Neural cell (in vitro differentiated cells): ENCODE measurements at regions not wholly inside any gene's neighbourhood (a gene's known extent, or its start where the extent isn't known, plus 50 kb on each side); places are given as distances from the start of the nearest gene placed in this dataset.

Experiments used
- H2AFZ ChIP-seq: fragments of 200-600, 300-800 bp; sonication (generic), shearing (Covaris generic); 2 replicates; pipeline ENCODE4 v1.6.0; 2014; ENCODE audit warnings: low read depth, mild to moderate bottlenecking, antibody characterized with exemption, low read length, moderate library complexity
- H3F3A ChIP-seq: fragments of 200-600 bp; shearing (Covaris generic); 2 replicates; pipeline ENCODE4 v1.6.1; 2016; ENCODE audit warnings: mild to moderate bottlenecking, moderate library complexity, mixed read lengths, antibody characterized with exemption, low read length; ENCODE audit not compliant: insufficient read depth, poor library complexity, severe bottlenecking
- H3K27ac ChIP-seq: fragments of 200-600, 300-800 bp; sonication (generic), shearing (Covaris generic); 2 replicates; pipeline ENCODE4 v1.5.1; 2014; ENCODE audit warnings: mild to moderate bottlenecking, low read length, moderate library complexity
- H3K27me3 ChIP-seq: fragments of 300-800, 200-600 bp; sonication (generic), shearing (Covaris generic); 2 replicates; pipeline ENCODE4 v1.6.0; 2014; ENCODE audit warnings: mild to moderate bottlenecking, low read depth, low read length, moderate library complexity; ENCODE audit not compliant: insufficient read depth
- H3K36me3 ChIP-seq: fragments of 300-800, 200-600 bp; sonication (generic), shearing (Covaris generic); 2 replicates; pipeline ENCODE4 v1.5.1; 2014; ENCODE audit warnings: mild to moderate bottlenecking, antibody characterized with exemption, low read length, moderate library complexity; ENCODE audit not compliant: insufficient read depth
- H3K4me2 ChIP-seq: fragments of 300-800, 200-600 bp; sonication (generic), shearing (Covaris generic); 2 replicates; pipeline ENCODE4 v1.6.0; 2014; ENCODE audit warnings: mild to moderate bottlenecking, low read length
- H3K4me3 ChIP-seq: fragments of 300-800, 200-600 bp; sonication (generic), shearing (Covaris generic); 2 replicates; pipeline ENCODE4 v1.5.1; 2014; ENCODE audit warnings: mild to moderate bottlenecking, low read length, moderate library complexity
- H3K79me2 ChIP-seq: fragments of 200-600 bp; shearing (Covaris generic); replicated peaks from 2 replicates; pipeline ENCODE4 v1.6.0; 2014; ENCODE audit warnings: mild to moderate bottlenecking, low read length, moderate library complexity; ENCODE audit not compliant: insufficient read depth
- H3K9ac ChIP-seq: fragments of 300-800, 200-600 bp; sonication (generic), shearing (Covaris generic); 2 replicates; pipeline ENCODE4 v1.6.1; 2016; ENCODE audit warnings: mild to moderate bottlenecking, low read length, mixed read lengths
- H3K9me2 ChIP-seq: fragments of 200-600 bp; shearing (Covaris generic); 2 replicates; pipeline ENCODE4 v1.6.1; 2016; ENCODE audit warnings: mild to moderate bottlenecking, low read length, mixed read lengths; ENCODE audit not compliant: insufficient read depth
- H3K9me3 ChIP-seq: fragments of 200-600, 300-800 bp; sonication (generic), shearing (Covaris generic); 2 replicates; pipeline ENCODE4 v1.6.1; 2016; ENCODE audit warnings: mild to moderate bottlenecking, mixed run types, low read length, moderate library complexity, mixed read lengths
- H4K20me1 ChIP-seq: fragments of 200-600 bp; shearing (Covaris generic); 2 replicates; pipeline ENCODE4 v1.6.1; 2016; ENCODE audit warnings: mild to moderate bottlenecking, mixed run types; ENCODE audit not compliant: insufficient read depth
- EP300 ChIP-seq: fragments of 450-650 bp; conservative IDR thresholded peaks from 2 replicates; pipeline ENCODE4 v1.6.1; 2014; ENCODE audit warnings: antibody characterized with exemption, mild to moderate bottlenecking, moderate library complexity; ENCODE audit not compliant: poor library complexity, severe bottlenecking
- EZH2 ChIP-seq: fragments of 200-600, 300-800 bp; shearing (Covaris generic), sonication (generic); IDR thresholded peaks from 2 replicates; pipeline ENCODE4 v1.6.1; 2014; ENCODE audit warnings: antibody characterized with exemption, low read length, borderline replicate concordance, mild to moderate bottlenecking; ENCODE audit not compliant: insufficient read depth, poor library complexity, severe bottlenecking
- MXI1 ChIP-seq: fragments of 450-650 bp; conservative IDR thresholded peaks from 2 replicates; pipeline ENCODE4 v1.6.1; 2014; ENCODE audit warnings: antibody characterized with exemption, mild to moderate bottlenecking; ENCODE audit not compliant: poor library complexity, severe bottlenecking
- POLR2AphosphoS5 ChIP-seq: IDR thresholded peaks from 2 replicates; pipeline ENCODE4 v1.6.1; 2012
- RAD21 ChIP-seq: fragments of 450-650 bp; conservative IDR thresholded peaks from 2 replicates; pipeline ENCODE4 v1.6.1; 2014; ENCODE audit warnings: antibody characterized with exemption, mild to moderate bottlenecking, moderate library complexity
- TAF1 ChIP-seq: IDR thresholded peaks from 2 replicates; pipeline ENCODE4 v1.6.1; 2012; ENCODE audit warnings: low read depth
- TF ChIP-seq, protein P1 (sequence below): IDR thresholded peaks from 2 replicates; pipeline ENCODE4 v1.6.1; 2012; ENCODE audit warnings: borderline replicate concordance

DNA sequence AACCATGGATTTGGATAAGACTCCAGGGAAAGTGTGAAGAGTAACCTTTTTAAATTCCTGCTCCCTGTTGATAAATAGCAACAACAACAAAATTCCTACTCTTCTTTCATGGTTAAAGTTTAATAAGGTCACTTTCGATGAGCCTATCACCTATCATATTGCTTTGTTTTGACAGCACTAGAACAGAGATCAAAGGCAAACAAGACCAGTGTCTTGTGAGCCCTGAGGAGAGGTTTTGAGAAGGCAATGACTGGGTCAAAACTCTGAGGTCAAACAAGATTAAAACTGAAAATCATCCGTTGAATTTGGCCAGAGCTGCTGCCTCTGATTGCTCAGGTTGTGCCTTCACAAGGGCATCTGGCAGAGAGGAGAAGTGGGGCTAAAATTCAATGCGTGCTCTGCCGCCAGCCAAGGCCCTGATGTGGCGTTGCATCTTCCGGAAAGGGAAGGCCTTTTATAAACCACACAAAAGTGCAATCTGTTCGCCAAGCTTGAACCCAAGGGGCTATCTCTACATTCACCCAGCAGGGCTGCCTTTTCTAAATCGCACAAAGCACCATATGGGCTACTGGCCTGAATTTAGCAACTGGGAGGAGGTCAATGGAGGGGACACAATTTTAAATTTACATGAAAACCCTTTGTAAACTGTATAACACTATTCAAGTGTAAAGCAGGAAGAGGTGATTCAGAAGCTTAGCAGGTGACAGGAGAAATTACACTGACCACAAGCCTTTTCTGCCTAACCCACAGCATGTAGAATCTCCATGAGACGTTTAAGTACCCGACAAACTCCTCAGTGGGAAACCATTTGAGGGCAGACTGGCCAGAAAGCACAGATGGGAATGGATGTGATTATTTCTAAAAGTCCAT lies 140.8 kb downstream of the DAD1 start:
- Histone ChIP-seq H3K4me3 (no peak overlapping the region), H3K79me2 (no peaks in the 10 kb centered on the region), H3K9me3 (no peaks in the 10 kb centered on the region), H3F3A (no peaks in the 10 kb centered on the region), H3K9ac (no peak overlapping the region), H3K9me2 (no peaks in the 10 kb centered on the region), H3K27me3 (no peaks in the 10 kb centered on the region), H3K27ac (no peak overlapping the region), H3K36me3 (no peaks in the 10 kb centered on the region), H2AFZ (no peak overlapping the region), H3K4me2 (no peak overlapping the region), H4K20me1 (no peaks in the 10 kb centered on the region)
- TF ChIP-seq POLR2AphosphoS5 (no peak), EP300 (no peak), EZH2 (no peak)

DNA sequence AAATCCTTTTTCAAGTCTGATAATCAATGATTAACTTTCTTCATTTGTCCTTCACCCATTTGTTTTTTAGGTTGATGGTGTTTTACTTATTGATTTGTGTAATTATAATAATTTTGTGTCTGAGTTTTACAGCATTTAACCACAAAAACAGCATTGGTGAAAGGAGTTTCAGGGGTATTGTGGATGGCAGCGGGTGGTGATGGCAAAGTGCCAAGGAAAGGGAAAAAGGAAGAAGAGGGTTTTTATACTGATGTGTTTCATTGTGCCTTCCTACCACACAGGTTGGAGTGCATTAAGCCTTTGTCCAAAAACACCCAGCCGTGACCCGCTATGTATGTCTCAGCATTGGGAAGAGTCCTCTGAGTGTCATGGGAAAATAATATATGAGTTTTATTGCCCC lies 150.3 kb downstream of the DAD1 start:
- no peaks in the 10 kb centered on the region for H3K9me3 ChIP-seq
- H3K9ac ChIP-seq = no peak overlapping the region
- H2AFZ ChIP-seq = no peak overlapping the region
- no peak overlapping the region for H3K27ac ChIP-seq
- no peaks in the 10 kb centered on the region for H3F3A ChIP-seq
- H3K36me3 ChIP-seq = no peaks in the 10 kb centered on the region
- no peaks in the 10 kb centered on the region for H3K27me3 ChIP-seq
- TF ChIP-seq EZH2 (no peak), POLR2AphosphoS5 (no peak), MXI1 (no peak), EP300 (no peak), RAD21 (no peak), TAF1 (no peak)
- TF ChIP-seq, protein P1, sequence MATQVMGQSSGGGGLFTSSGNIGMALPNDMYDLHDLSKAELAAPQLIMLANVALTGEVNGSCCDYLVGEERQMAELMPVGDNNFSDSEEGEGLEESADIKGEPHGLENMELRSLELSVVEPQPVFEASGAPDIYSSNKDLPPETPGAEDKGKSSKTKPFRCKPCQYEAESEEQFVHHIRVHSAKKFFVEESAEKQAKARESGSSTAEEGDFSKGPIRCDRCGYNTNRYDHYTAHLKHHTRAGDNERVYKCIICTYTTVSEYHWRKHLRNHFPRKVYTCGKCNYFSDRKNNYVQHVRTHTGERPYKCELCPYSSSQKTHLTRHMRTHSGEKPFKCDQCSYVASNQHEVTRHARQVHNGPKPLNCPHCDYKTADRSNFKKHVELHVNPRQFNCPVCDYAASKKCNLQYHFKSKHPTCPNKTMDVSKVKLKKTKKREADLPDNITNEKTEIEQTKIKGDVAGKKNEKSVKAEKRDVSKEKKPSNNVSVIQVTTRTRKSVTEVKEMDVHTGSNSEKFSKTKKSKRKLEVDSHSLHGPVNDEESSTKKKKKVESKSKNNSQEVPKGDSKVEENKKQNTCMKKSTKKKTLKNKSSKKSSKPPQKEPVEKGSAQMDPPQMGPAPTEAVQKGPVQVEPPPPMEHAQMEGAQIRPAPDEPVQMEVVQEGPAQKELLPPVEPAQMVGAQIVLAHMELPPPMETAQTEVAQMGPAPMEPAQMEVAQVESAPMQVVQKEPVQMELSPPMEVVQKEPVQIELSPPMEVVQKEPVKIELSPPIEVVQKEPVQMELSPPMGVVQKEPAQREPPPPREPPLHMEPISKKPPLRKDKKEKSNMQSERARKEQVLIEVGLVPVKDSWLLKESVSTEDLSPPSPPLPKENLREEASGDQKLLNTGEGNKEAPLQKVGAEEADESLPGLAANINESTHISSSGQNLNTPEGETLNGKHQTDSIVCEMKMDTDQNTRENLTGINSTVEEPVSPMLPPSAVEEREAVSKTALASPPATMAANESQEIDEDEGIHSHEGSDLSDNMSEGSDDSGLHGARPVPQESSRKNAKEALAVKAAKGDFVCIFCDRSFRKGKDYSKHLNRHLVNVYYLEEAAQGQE = no peak
- no peaks in the 10 kb centered on the region for H3K9me2 ChIP-seq
- H3K4me3 ChIP-seq = no peak overlapping the region
- no peaks in the 10 kb centered on the region for H4K20me1 ChIP-seq
- no peak overlapping the region for H3K4me2 ChIP-seq
- no peaks in the 10 kb centered on the region for H3K79me2 ChIP-seq

DNA sequence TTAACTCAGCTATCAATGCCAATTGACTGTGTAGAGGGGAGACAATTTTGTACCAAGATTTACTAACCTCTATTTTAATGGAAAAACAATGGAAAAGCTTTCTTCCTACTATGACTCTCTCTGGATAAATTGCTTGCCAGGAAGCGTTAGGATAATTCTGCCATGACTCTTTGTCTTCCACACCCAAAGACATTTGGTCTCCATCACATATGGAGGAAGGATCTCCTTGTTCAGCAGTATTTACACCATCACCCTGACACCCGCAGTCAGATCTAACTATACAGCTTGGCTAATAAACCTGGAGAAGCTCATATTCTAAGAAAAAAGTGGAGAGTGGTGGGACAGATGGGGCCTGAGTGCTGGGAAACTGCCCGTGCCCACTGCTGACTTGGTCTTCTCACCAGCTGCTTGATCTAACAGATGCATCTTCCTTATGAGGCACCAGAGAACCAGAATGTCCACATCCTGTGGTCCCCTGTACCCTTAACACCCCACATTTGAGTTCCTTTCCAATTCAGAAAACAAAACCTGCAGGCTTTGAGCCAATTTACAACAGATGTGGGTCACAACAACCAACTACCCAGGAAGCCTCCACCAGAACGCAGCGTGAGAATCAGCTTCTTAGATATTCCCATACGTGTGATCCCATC lies 154.0 kb downstream of the DAD1 start:
- H2AFZ ChIP-seq = no peak overlapping the region
- no peak overlapping the region for H3K4me2 ChIP-seq
- no peaks in the 10 kb centered on the region for H3F3A ChIP-seq
- H3K36me3 ChIP-seq = no peaks in the 10 kb centered on the region
- H3K4me3 ChIP-seq = no peak overlapping the region
- no peaks in the 10 kb centered on the region for H3K9me3 ChIP-seq
- H3K9ac ChIP-seq = no peak overlapping the region
- H3K9me2 ChIP-seq = no peaks in the 10 kb centered on the region
- TF ChIP-seq MXI1 = no peak
- no peak for TF ChIP-seq EZH2
- TF ChIP-seq RAD21 = no peak
- no peaks in the 10 kb centered on the region for H3K27me3 ChIP-seq
- no peaks in the 10 kb centered on the region for H3K79me2 ChIP-seq
- no peak overlapping the region for H3K27ac ChIP-seq
- H4K20me1 ChIP-seq = no peaks in the 10 kb centered on the region
